Ascending aorta (tissue), 2 donors: ENCODE measurements at regions not wholly inside any gene's neighbourhood (a gene's known extent, or its start where the extent isn't known, plus 50 kb on each side); places are given as distances from the start of the nearest gene placed in this dataset.

Experiments
- DNase-seq, 2 donors: peaks; one replicate each; pipeline ENCODE4 v3.0.0-alpha.2; 2019; ENCODE audit warnings: low spot score in 2 of 2
- H3K27ac ChIP-seq, 2 donors: fragments of 200-600 bp; sonication (generic); one replicate each; pipeline ENCODE4 v1.5.1; 2016 to 2017; ENCODE audit warnings: mild to moderate bottlenecking in 1 of 2
- H3K27me3 ChIP-seq: fragments of 200-600 bp; sonication (generic); one replicate; pipeline ENCODE4 v1.5.1; 2017
- H3K36me3 ChIP-seq, 2 donors: fragments of 200-600 bp; sonication (generic); one replicate each; pipeline ENCODE4 v1.5.1; 2016
- H3K4me1 ChIP-seq, 2 donors: fragments of 200-600 bp; sonication (generic); one replicate each; pipeline ENCODE4 v1.5.1; 2016 to 2017; ENCODE audit warnings: mild to moderate bottlenecking in 1 of 2
- H3K4me3 ChIP-seq, 2 donors: fragments of 200-600 bp; sonication (generic); one replicate each; pipeline ENCODE4 v1.5.1; 2016 to 2017; ENCODE audit warnings: mild to moderate bottlenecking in 1 of 2
- H3K9me3 ChIP-seq, 2 donors: fragments of 200-600 bp; sonication (generic); one replicate each; pipeline ENCODE4 v1.5.1; 2016
- intact Hi-C: fragments of 100-400 bp; cut with DNase I; formaldehyde crosslinking; loops from one replicate; pipeline ENCODE4 v1.15.1; 2023
- TF ChIP-seq, protein P1 (sequence below), 3 experiments: fragments of 200-600 bp in 2 of 3; fragments of 450-650 bp in 1 of 3; sonication (generic) in 2 of 3; IDR thresholded peaks; one replicate each; pipeline ENCODE4 v1.5.1; 2016 to 2019; ENCODE audit warnings: antibody characterized with exemption in 3 of 3, mild to moderate bottlenecking in 1 of 3, moderate library complexity in 1 of 3

DNA sequence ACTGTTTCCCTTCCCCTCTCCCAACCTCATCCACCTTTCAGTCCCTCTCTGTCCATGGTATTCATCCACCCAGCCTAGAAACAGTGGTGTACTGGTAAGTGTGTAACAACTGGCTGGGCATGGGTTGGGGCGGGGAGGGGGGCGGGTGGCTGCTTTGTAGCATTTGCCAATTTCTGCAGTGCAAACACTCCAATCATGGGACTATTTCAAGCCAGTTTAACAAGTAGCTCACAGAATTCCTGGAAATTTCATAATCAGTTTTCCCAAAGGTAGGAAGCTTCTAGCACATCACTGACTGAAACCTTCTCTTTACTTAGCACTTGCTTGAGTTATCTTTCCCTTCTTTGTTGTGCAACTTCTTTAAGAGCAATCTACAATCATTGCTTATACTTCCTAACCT lies 100.8 kb upstream of the WASF3 start:
- DNase-seq, result no peak
- Histone ChIP-seq H3K4me1 (no peaks in the 10 kb centered on the region), H3K36me3 (no peaks in the 10 kb centered on the region), H3K4me3 (no peak overlapping the region), H3K27me3 (no peaks in the 10 kb centered on the region), H3K27ac (no peak overlapping the region), H3K9me3 (no peaks in the 10 kb centered on the region)
- intact Hi-C loops, result no loop called here
- TF ChIP-seq, protein P1, sequence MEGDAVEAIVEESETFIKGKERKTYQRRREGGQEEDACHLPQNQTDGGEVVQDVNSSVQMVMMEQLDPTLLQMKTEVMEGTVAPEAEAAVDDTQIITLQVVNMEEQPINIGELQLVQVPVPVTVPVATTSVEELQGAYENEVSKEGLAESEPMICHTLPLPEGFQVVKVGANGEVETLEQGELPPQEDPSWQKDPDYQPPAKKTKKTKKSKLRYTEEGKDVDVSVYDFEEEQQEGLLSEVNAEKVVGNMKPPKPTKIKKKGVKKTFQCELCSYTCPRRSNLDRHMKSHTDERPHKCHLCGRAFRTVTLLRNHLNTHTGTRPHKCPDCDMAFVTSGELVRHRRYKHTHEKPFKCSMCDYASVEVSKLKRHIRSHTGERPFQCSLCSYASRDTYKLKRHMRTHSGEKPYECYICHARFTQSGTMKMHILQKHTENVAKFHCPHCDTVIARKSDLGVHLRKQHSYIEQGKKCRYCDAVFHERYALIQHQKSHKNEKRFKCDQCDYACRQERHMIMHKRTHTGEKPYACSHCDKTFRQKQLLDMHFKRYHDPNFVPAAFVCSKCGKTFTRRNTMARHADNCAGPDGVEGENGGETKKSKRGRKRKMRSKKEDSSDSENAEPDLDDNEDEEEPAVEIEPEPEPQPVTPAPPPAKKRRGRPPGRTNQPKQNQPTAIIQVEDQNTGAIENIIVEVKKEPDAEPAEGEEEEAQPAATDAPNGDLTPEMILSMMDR (IDR thresholded peaks at IDR 0.05), result no peak

- TF ChIP-seq, protein P1 (IDR thresholded peaks at IDR 0.05), result no peak
- no peak overlapping the region for H3K27ac ChIP-seq
- H3K4me1 ChIP-seq, result no peaks in the 10 kb centered on the region
- H3K4me3 ChIP-seq, result no peak overlapping the region
- DNase-seq, result no peak
- intact Hi-C loops, result no loop called here
- H3K36me3 ChIP-seq, result no peaks in the 10 kb centered on the region
- no peaks in the 10 kb centered on the region for H3K9me3 ChIP-seq
- H3K27me3 ChIP-seq, result no peaks in the 10 kb centered on the region
Observed at GRCh38 chr13:26457212-26457611, 100.3 kb upstream of the WASF3 start.

GRCh38 chr13:26458196-26458749 lies 99.2 kb upstream of the WASF3 start:
- no peaks in the 10 kb centered on the region for H3K4me1 ChIP-seq
- intact Hi-C loops, result no loop called here
- no peak overlapping the region for H3K27ac ChIP-seq
- no peaks in the 10 kb centered on the region for H3K9me3 ChIP-seq
- no peak overlapping the region for H3K4me3 ChIP-seq
- TF ChIP-seq, protein P1 (IDR thresholded peaks at IDR 0.05), result no peak
- no peaks in the 10 kb centered on the region for H3K27me3 ChIP-seq
- DNase-seq, result no peak
- no peaks in the 10 kb centered on the region for H3K36me3 ChIP-seq

DNA sequence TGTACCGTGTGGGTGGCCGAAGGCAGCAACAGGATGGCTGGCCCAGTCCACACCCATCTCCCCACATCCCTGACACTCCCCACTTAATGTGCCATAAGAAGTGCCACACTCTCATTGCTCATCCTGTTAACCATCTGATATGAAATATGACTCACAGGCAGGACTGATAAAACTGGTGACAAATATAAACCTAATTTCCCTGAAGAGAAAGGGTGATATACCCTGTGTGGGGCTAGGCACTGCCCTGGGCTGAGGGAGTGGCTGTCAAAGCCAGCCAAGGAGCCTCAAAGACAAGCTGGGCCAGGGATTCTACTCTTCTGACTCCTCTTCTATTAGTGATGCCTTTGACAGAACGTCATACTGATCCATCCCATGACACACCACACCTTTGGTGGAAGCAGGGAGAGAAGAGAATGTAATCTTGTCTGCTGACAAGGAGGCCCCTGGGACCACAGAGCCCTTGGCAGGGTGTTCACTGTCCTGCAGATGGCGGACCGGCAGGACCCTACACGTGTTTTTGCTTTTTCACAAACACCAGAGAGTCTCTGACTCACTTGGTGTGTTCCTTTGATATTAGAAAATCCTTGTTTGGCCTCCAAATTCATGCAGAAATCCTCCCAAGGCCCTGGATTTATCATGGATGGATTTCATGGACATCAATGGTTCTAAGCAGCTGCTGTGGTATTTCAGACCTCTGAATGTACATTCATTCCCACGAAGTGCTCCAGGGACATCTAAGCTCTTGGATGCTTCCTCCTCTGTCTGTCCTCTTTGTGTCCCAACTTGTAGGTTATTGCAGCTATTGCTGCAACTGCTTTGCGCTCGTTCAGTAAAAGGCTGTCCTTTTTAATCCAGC lies 98.0 kb upstream of the WASF3 start:
- Histone ChIP-seq H3K9me3 (no peaks in the 10 kb centered on the region), H3K36me3 (no peaks in the 10 kb centered on the region), H3K27me3 (no peaks in the 10 kb centered on the region), H3K4me3 (no peak overlapping the region), H3K27ac (no peak overlapping the region), H3K4me1 (no peaks in the 10 kb centered on the region)
- intact Hi-C loops, result no loop called here
- TF ChIP-seq, protein P1 (IDR thresholded peaks at IDR 0.05), result no peak
- no peak for DNase-seq

DNA sequence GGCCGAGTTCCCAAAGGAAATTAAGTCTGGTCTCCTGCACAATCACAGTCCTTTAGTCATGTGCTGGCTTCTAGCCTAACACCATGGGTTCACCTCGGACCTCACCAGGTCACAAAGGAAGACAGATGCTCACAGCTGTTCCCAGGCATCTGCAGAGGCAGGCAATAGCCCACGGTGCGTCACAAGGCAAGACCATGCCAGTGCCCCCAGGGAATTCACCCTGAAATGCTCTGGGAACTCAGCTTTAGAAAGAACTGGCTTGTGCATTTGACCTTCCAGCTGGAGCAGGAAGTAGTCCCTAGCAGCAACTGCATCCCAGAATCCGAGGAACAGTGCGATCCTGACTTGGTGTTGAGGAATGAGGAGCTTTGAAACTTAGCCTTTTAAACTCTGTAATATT lies 96.8 kb upstream of the WASF3 start:
- TF ChIP-seq, protein P1 (IDR thresholded peaks at IDR 0.05), result no peak
- no peaks in the 10 kb centered on the region for H3K27me3 ChIP-seq
- H3K4me3 ChIP-seq, result no peak overlapping the region
- DNase-seq, result no peak
- H3K36me3 ChIP-seq, result no peaks in the 10 kb centered on the region
- no peaks in the 10 kb centered on the region for H3K9me3 ChIP-seq
- intact Hi-C loops, result no loop called here
- H3K4me1 ChIP-seq, result no peaks in the 10 kb centered on the region
- H3K27ac ChIP-seq, result no peak overlapping the region
